GM18861 (cell line): ENCODE measurements at regions not wholly inside any gene's neighbourhood (a gene's known extent, or its start where the extent isn't known, plus 50 kb on each side); places are given as distances from the start of the nearest gene placed in this dataset.
"Not testable (repeated sequence)": the region's sequence is repeated elsewhere in the genome, so short reads cannot be mapped to it uniquely, and the experiment has no call there.

ENCODE experiments used
- ATAC-seq: cut with Tn5 transposase; IDR thresholded peaks from one replicate; pipeline ENCODE4 v1.9.1; 2021; ENCODE audit not compliant: unreplicated experiment

DNA sequence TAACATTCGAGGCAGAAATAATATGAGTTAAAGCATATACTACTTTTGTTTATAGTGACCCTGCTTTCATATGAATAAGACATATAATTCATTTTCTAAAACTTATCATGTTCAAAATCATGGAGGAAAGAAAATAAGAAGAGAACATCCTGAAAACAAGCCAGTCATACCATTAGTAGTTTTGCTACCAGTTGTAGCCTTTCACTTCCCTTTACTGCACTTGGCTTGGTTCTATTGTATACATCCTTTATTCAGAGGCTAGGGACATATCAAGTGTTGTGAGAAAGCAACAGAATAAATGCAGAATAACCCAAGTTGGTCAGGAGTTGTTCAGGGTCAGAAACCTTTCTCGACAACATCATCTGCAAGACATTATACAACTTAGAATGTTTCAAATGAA is 598.7 kb downstream of the SOX5 start:
- ATAC-seq, result peak; percentile 85

- no peak for ATAC-seq
Measured at GRCh38 chr12:23352670-23353069, 596.8 kb downstream of the SOX5 start.

DNA sequence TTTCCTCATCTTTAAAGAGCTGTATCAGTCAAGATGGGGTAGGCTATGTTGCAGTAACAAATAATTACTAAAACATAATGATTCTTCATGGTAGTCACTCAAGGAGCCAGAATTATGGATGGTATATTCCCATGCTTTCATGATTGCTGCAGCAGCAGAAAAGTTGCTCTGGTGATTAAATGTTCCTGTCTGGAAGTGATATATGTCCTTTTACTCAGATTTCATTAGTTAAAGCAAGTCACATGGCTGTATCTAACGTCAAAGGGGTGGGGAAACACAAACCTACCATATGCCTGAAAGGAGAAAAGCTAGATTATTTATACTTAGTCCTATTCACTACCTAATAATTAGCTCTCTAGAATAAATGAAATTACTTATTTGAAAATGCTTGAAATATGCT is 594.7 kb downstream of the SOX5 start:
- no peak for ATAC-seq

DNA sequence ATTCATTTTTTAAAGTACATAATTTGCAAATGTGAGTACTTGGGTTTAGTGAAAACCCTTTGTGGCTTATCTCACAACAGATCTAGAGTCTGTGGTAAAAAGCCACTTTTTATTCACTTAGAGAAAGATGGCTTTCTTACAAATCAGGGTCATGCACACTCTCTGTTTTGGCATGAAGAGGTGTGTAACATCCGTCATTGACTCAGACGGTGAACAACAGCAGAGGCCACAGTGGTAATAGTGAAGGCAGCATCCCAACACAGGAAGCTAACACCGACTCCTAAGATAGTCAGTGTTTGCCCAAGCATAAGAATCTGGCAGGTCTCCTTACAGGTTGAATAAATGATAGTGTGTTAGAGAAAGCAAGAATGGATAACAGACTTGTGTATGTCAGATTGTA is 593.0 kb downstream of the SOX5 start:
- ATAC-seq, result no peak

DNA sequence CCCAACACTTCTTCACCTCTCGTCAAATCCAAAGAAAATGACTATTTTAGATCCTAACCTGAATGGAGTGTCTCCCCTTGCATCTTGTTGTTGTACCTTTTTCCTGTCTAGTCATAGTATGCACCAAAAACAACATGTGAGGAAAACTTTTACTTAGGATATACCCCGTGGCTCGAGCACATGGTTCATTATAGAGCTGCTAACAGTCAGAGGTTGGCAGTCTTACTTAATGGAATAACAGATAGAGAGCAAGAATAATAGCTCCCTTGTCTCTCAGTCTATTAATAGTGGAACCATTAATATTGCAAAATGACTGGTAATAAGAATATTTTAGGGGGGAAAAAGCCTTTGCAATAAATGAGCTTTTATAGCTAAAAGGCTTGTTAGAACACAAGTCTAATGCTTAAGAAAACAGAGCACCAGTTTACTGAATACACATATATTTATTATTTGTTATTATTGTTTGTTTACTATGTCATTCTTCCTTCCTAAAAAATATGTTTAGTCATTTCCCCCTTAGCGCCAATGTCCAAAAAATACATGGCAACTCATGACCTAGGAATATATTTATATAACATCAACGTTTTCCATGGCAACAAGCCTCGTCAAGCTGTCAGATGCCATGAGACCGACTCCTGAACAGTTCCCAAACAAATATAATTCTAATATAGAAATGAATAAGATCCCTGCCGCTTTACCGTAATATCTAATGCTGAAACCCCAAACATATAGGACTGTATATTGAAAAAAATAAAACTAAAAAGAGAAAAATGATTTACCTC is 592.4 kb downstream of the SOX5 start:
- no peak for ATAC-seq

GRCh38 chr12:23359975-23360701 is 589.3 kb downstream of the SOX5 start:
- no peak for ATAC-seq

- no peak for ATAC-seq
Measured at GRCh38 chr12:23361971-23362370, 587.5 kb downstream of the SOX5 start.

DNA sequence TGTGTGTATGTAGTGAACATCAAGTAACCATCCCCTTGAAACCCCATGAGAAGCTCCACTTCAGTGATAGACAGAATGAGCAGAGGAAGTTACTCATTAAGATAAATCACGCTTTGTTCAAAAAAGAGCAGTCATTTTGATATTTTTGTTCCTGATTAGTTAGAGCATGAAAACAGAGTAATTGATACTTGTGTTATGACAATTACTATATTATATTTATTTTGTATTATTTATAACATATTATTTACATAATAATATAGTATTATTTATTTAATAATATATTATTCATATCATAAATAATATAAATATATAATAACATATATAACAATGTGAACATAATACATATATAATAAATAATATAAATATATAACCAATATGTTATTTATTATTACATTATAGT is 580.9 kb downstream of the SOX5 start:
- ATAC-seq, result no peak

DNA sequence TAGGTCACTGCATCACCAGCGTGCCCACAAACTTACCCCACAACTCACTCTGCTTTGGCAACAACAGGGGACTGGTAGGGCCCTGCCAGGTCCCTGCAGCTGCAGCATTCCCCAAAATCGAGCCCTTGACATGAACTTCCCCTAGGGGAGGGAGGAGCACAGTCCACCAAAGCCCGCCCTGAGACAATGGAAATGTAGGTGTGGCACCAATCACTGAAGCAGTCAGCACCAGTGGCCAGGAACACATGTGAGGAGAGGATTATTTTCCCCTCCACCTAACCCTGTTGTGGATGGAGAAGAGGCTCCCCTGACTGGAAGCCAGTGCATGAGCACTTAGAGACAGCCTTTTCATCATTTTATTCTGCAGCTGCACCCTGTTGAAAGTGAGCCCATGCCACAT is 573.8 kb downstream of the SOX5 start:
- no peak for ATAC-seq

DNA sequence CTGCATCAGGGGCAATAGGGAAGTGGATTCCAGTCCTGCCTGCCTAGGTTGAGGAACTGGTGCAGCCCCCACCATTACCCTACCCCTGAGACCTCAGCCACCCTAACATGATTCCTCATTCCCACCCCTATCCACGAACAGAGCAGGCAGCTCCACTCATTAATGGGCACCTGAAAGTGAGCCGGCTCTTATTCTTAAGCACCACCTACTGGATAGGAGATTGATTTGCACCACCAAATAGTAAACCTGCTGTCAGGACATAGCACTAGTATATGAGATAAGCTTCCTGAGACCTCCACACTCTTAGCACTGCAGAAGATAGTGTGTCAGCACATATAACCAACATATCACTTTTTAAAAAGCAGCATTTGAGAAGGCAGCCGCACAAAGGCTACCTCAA is 573.2 kb downstream of the SOX5 start:
- ATAC-seq, result no peak

DNA sequence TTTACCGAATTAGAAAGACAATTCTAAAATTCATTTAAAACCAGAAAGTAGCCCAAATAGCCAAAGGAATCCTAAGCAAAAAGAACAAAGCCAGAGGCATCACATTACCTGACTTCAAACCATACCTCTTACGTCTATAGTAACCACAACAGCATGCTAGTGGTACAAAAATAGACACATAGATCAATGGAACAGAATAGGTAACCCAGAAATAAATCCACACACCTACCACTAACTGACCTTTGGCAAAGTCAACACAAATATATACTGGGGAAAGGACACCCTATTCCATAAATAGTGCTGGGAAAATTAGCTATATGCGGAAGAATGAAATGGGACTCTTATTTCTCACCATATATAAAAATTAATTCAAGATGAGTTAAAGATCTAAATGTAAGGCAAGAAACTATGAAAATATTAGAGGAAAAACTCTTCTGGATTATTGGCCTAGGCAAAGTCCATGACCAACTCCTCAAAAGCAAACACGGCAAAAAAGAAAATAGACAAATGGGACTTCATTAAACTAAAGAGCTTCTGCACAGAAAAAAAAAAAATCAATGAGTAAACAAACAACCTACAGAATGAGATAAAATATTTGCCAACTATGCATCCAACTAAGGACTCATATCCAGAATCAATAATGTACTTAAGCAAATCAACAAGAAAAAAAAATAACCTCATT is 568.9 kb downstream of the SOX5 start:
- ATAC-seq, result no peak

DNA sequence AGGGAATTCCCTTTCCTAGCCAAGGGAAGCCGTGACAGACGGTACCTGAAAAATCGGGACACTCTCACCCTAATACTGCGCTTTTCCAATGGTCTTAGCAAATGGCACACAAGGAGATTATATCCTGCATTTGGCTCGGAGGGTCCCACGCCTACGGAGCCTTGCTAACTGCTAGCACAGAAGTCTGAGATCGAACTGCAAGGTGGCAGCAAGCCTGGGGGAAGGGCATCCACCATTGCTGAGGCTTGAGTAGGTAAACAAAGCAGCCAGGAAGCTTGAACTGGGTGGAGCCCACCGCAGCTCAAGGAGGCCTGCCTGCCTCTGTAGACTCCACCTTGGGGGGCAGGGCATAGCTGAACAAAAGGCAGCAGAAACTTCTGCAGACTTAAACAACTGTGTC is 560.6 kb downstream of the SOX5 start:
- not testable (repeated sequence) for ATAC-seq

DNA sequence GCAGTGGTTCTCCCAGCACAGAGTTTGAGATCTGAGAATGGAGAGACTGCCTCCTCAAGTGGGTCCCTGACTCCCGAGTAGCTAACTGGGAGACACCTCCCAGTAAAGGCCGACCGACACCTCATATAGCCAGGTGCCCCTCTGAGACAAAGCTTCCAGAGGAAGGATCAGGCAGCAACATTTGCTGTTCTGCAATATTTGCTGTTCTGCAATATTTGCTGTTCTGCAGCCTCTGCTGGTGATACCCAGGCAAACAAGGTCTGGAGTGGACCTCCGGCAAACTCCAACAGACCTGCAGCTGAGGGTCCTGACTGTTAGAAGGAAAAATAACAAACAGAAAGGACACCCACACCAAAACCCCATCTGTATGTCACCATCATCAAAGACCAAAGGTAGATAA is 560.2 kb downstream of the SOX5 start:
- ATAC-seq, result not testable (repeated sequence)

DNA sequence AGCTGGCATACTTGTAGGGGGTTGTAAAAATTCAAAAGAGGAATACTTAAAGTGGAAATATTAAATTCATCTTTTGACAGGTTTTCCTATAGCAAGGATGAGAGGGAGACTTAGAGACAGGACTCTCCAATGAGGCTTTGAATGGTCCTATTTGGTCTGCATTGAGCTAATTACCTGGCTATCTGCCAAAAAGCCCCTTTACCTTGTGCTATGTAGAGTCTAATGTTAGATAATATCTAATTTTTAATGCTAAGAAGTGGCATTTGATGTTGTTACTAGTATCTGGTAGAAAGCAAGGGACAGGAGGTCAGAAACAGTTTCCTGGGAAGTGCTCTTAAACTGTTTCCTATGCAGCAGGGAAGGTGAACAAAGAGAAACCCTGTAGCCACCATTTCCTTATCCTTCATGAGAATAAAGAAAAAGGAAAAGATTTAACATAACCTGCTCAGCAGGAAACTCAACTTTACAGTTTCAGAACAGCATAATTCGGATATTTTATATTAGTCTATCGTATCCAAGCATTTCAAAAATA is 550.0 kb downstream of the SOX5 start:
- no peak for ATAC-seq

- no peak for ATAC-seq
Measured at GRCh38 chr12:23415180-23415579, 534.3 kb downstream of the SOX5 start.

GRCh38 chr12:23421556-23421955 is 527.9 kb downstream of the SOX5 start:
- ATAC-seq, result no peak

DNA sequence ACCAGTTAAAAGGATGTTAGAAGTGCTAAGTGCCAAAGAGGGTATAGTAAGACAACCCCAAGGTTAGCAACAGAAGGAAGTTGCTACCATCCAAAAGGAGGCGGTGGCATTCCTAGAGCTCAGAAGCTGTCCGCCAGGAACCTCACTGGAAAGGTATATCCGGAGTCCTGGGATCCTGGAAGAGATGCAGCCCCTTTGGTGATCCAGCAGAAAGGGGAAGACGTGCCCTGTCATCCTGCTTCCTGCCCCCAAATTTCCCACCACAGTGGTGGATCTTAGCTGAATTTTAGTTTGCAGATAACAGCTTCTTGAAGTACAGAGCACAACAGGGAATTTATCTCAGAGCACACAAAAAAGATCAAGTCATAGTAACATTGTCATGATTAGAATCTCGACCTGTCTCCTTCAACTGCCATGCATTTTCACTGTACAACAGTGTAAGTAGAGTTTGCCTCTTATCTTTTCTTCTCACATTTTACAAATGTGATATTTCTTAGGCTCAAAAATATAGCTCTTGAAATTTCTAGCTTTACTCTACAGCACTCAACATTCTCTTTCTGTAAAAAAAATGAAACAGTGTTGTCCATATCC is 526.3 kb downstream of the SOX5 start:
- no peak for ATAC-seq

DNA sequence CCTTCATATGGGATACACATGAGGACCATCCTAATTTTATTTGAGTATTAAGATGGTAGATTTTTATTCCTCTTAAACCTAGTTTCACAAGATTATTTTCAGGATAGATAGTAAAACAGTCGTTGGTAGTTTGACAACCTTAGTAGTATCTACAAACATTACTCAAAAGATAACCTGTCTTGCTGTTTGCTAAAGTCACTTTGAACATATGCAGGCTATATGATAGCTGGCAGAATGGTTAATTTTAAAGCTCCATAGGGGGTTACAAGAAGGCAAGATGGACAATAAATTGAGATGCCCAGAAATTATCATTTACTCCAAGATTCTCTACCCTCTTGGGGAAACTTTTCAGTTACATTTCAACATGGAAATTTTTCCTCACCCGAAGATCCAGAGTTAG is 525.7 kb downstream of the SOX5 start:
- no peak for ATAC-seq

DNA sequence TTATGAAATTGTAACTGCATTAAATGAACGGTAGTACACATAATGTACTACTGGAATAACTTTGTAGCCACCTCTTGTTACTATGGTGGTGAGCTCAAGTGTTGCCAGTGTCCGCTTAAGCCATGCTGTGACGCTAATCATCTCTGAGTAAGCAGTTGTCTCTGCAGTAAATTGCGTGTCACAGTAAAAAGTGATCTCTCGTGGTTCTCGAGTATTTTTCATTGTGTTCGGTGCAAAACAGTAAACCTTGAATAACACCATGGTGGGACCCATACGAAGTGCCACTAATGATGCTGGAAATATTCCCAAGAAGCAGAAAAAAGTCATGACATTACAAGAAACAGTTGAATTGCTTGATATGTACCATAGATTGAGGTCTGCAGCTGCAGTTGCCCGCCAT is 524.8 kb downstream of the SOX5 start:
- no peak for ATAC-seq

GRCh38 chr12:23426328-23426727 is 523.1 kb downstream of the SOX5 start:
- no peak for ATAC-seq

DNA sequence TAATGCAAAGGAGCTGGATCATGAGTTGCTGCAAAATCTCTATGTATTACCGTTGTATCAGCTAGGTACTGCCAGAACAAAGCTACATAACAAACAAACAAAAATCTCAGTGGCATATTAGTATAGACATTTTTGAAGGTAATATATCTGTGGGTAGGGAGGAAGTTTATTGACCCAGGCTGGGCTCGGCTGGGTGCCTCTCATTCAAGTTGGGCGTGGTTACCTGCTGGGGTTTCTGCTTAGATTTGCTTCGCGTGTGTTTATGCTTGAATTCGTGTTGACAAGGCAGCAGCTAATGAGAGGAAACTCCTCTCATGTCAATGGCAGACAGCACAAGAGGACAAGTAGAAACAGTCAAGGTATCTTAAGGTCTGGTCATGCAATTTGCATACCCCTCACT is 520.7 kb downstream of the SOX5 start:
- no peak for ATAC-seq
